Hepatocyte (in vitro differentiated cells): ENCODE measurements at regions not wholly inside any gene's neighbourhood (a gene's known extent, or its start where the extent isn't known, plus 50 kb on each side); places are given as distances from the start of the nearest gene placed in this dataset.

Source experiments
- DNase-seq: peaks from one replicate; pipeline ENCODE4 v3.0.0-alpha.2; 2016; ENCODE audit warnings: low spot score
- H2AFZ ChIP-seq: fragments of 200-600 bp; sonication (generic); 2 replicates; pipeline ENCODE4 v1.6.0; 2016; ENCODE audit warnings: antibody characterized with exemption, mild to moderate bottlenecking
- H3K27ac ChIP-seq: fragments of 200-600 bp; sonication (generic); 2 replicates; pipeline ENCODE4 v1.5.1; 2016; ENCODE audit warnings: mild to moderate bottlenecking
- H3K27me3 ChIP-seq: fragments of 200-600 bp; sonication (generic); 2 replicates; pipeline ENCODE4 v1.6.1; 2016
- H3K36me3 ChIP-seq: fragments of 200-600 bp; sonication (generic); replicated peaks from 2 replicates; pipeline ENCODE4 v1.5.1; 2016; ENCODE audit warnings: low read depth; ENCODE audit not compliant: insufficient read depth
- H3K4me1 ChIP-seq: fragments of 200-600 bp; sonication (generic); 2 replicates; pipeline ENCODE4 v1.5.1; 2016; ENCODE audit warnings: mild to moderate bottlenecking, moderate library complexity; ENCODE audit not compliant: insufficient read depth
- H3K4me2 ChIP-seq: fragments of 200-600 bp; sonication (generic); 2 replicates; pipeline ENCODE4 v1.6.0; 2016
- H3K4me3 ChIP-seq: fragments of 200-600 bp; sonication (generic); 2 replicates; pipeline ENCODE4 v1.5.1; 2016; ENCODE audit warnings: mild to moderate bottlenecking
- H3K79me2 ChIP-seq: fragments of 200-600 bp; sonication (generic); 2 replicates; pipeline ENCODE4 v1.6.0; 2017; ENCODE audit warnings: mild to moderate bottlenecking
- H3K9me2 ChIP-seq: fragments of 200-600 bp; sonication (generic); replicated peaks from 2 replicates; pipeline ENCODE4 v1.6.0; 2017; ENCODE audit warnings: mild to moderate bottlenecking; ENCODE audit not compliant: insufficient read depth
- H3K9me3 ChIP-seq: fragments of 200-600 bp; sonication (generic); 2 replicates; pipeline ENCODE4 v1.5.1; 2016; ENCODE audit warnings: low read depth, mild to moderate bottlenecking
- H4K20me1 ChIP-seq: fragments of 200-600 bp; sonication (generic); 2 replicates; pipeline ENCODE4 v1.6.0; 2016; ENCODE audit warnings: mild to moderate bottlenecking; ENCODE audit not compliant: insufficient read depth, poor library complexity, severe bottlenecking
- EZH2 ChIP-seq: fragments of 200-600 bp; sonication (generic); IDR thresholded peaks from 2 replicates; pipeline ENCODE4 v1.6.1; 2016; ENCODE audit warnings: antibody characterized with exemption, mild to moderate bottlenecking, borderline replicate concordance
- EZH2phosphoT487 ChIP-seq: fragments of 200-600 bp; sonication (generic); IDR thresholded peaks from one replicate; pipeline ENCODE4 v1.6.1; 2018; ENCODE audit warnings: antibody characterized with exemption, mild to moderate bottlenecking, low read depth, moderate library complexity; ENCODE audit not compliant: unreplicated experiment, severe bottlenecking
- WGBS: methylation state at CpG from one replicate; pipeline ENCODE4 v1.1.6; 2016; ENCODE audit warnings: low lambda C conversion rate; ENCODE audit errors: missing lambda C conversion rate; 5-methylcytosine and 5-hydroxymethylcytosine counted together
- TF ChIP-seq, protein P1 (sequence below): fragments of 200-600 bp; sonication (generic); IDR thresholded peaks from 2 replicates; pipeline ENCODE4 v1.5.1; 2016; ENCODE audit warnings: antibody characterized with exemption, mild to moderate bottlenecking; ENCODE audit not compliant: poor library complexity

DNA sequence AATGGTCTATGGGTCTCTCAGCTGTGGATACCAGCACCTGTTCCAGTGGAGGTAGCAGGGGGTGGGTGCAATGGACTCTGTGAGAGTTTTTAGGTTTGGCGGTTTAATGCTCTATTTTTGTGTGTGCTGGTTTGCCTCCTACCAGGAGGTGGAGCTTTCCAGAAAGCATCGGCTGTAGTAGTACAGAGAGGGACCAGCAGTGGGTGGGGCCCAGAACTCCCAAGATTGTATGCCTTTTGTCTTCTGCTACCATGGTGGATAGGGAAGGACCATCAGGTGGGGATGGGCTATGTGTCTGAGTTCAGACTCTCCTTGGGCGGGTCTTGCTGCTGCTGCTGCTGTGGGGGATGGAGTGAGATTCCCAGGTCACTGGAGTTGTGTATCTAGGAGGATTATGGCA lies 557.2 kb upstream of the GRID2 start:
- no peaks in the 10 kb centered on the region for H3K9me3 ChIP-seq
- no peak for DNase-seq
- no peaks in the 10 kb centered on the region for H3K4me1 ChIP-seq
- H3K27me3 ChIP-seq: no peaks in the 10 kb centered on the region
- TF ChIP-seq EZH2phosphoT487 (no peak), EZH2 (no peak)
- WGBS: 86% methylated on average over 3 of the region's 3 CpGs
- H3K27ac ChIP-seq: no peak overlapping the region
- H3K9me2 ChIP-seq: no peaks in the 10 kb centered on the region
- no peaks in the 10 kb centered on the region for H3K79me2 ChIP-seq
- no peaks in the 10 kb centered on the region for H4K20me1 ChIP-seq
- no peak overlapping the region for H2AFZ ChIP-seq
- H3K36me3 ChIP-seq: no peaks in the 10 kb centered on the region
- no peak overlapping the region for H3K4me3 ChIP-seq
- no peak overlapping the region for H3K4me2 ChIP-seq

DNA sequence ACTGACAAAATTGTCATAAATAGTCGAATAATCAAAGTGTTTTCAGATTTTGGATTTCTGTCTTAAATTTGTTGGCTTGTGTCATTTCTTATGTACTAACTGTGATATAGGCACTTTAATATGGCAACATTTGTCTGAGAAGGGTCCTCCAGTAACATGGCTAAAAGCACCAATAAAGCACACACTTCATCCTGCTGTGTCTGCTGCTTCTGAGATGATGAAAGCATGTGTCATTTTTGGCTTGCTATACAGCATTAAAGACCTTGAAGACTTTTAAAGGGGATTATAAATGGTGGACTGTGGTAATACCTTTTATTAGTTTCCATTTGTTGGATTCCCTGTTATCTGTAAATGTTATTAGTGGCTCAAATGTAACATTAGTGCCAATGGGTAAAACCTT lies 551.8 kb upstream of the GRID2 start:
- no peak for DNase-seq
- Histone ChIP-seq H4K20me1 (no peaks in the 10 kb centered on the region), H3K9me2 (no peaks in the 10 kb centered on the region), H3K4me3 (no peak overlapping the region), H3K4me1 (no peaks in the 10 kb centered on the region), H3K36me3 (no peaks in the 10 kb centered on the region), H3K4me2 (no peak overlapping the region), H2AFZ (no peak overlapping the region), H3K27me3 (no peaks in the 10 kb centered on the region), H3K9me3 (no peaks in the 10 kb centered on the region), H3K79me2 (no peaks in the 10 kb centered on the region), H3K27ac (no peak overlapping the region)
- TF ChIP-seq EZH2phosphoT487 (no peak), EZH2 (no peak)
- TF ChIP-seq, protein P1, sequence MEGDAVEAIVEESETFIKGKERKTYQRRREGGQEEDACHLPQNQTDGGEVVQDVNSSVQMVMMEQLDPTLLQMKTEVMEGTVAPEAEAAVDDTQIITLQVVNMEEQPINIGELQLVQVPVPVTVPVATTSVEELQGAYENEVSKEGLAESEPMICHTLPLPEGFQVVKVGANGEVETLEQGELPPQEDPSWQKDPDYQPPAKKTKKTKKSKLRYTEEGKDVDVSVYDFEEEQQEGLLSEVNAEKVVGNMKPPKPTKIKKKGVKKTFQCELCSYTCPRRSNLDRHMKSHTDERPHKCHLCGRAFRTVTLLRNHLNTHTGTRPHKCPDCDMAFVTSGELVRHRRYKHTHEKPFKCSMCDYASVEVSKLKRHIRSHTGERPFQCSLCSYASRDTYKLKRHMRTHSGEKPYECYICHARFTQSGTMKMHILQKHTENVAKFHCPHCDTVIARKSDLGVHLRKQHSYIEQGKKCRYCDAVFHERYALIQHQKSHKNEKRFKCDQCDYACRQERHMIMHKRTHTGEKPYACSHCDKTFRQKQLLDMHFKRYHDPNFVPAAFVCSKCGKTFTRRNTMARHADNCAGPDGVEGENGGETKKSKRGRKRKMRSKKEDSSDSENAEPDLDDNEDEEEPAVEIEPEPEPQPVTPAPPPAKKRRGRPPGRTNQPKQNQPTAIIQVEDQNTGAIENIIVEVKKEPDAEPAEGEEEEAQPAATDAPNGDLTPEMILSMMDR: no peak
- WGBS: 84% methylated on average over 1 of the region's 1 CpG

DNA sequence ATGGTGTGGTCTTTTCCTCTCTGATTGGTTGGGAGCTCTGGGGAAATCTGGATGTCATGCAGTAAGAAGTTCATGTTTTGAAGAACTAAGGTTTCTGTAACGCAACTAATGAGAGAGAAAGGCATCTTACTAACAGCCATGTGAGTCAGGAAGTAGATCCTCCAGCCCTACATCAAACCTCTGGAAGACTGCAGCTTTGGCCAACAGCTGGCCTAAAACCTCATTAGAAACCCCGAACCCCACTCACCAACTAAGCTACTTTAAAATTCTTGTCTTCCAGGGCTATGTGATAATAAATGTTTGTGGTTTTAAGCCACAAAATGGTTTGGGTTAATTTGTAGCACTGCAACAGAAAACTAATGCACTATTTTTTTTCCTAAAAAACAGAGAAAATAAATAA lies 549.0 kb upstream of the GRID2 start:
- Histone ChIP-seq H3K4me1 (no peaks in the 10 kb centered on the region), H4K20me1 (no peaks in the 10 kb centered on the region), H3K27ac (no peak overlapping the region), H3K27me3 (no peaks in the 10 kb centered on the region), H3K9me2 (no peaks in the 10 kb centered on the region), H3K4me3 (no peak overlapping the region), H3K4me2 (no peak overlapping the region), H3K9me3 (no peaks in the 10 kb centered on the region), H3K36me3 (no peaks in the 10 kb centered on the region), H2AFZ (no peak overlapping the region), H3K79me2 (no peaks in the 10 kb centered on the region)
- TF ChIP-seq, protein P1: no peak
- TF ChIP-seq EZH2phosphoT487: no peak
- no peak for TF ChIP-seq EZH2
- WGBS: 88% methylated on average over 2 of the region's 2 CpGs
- DNase-seq: no peak

DNA sequence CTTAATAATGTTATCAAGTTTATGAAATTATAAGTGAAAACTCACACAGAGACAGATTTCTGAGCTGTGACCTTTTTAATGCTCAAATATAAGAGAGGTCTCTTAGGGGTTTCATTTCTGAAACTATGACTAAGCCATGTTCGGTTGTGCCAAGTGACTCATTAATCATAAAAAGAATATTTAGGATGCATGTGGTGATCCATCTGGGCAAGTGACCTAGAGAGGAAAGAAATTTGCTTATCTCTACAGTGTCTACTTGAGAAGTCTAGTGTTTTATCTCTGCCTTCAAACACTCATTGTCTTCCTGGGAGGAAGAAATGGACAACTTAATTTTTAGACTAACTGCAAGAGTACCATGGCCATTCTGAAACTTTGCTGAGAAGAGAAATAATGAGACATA lies 545.3 kb upstream of the GRID2 start:
- Histone ChIP-seq H3K9me2 (no peaks in the 10 kb centered on the region), H3K4me2 (no peak overlapping the region), H4K20me1 (no peaks in the 10 kb centered on the region), H2AFZ (no peak overlapping the region), H3K4me3 (no peak overlapping the region), H3K36me3 (no peaks in the 10 kb centered on the region), H3K9me3 (no peaks in the 10 kb centered on the region), H3K27ac (no peak overlapping the region), H3K4me1 (no peaks in the 10 kb centered on the region), H3K79me2 (no peaks in the 10 kb centered on the region), H3K27me3 (no peaks in the 10 kb centered on the region)
- TF ChIP-seq EZH2 (no peak), EZH2phosphoT487 (no peak)
- TF ChIP-seq, protein P1: no peak
- WGBS: 71% methylated on average over 1 of the region's 1 CpG
- DNase-seq: no peak
